Bronchial epithelial cell (primary cell): ENCODE measurements at regions not wholly inside any gene's neighbourhood (a gene's known extent, or its start where the extent isn't known, plus 50 kb on each side); places are given as distances from the start of the nearest gene placed in this dataset.
"Not testable (repeated sequence)": the region's sequence is repeated elsewhere in the genome, so short reads cannot be mapped to it uniquely, and the experiment has no call there.

ENCODE experiments used
- DNase-seq: peaks from one replicate; pipeline ENCODE4 v3.0.0-alpha.2; 2010; ENCODE audit warnings: low read depth
- FAIRE-seq: peaks from 2 replicates; lab custom pipeline; 2011; peaks lifted over from hg19 to GRCh38; lab: Jason Lieb, UNC
- H3K27me3 ChIP-seq: 2 replicates; pipeline ENCODE4 v1.5.1; 2011; ENCODE audit warnings: low read length; ENCODE audit not compliant: control insufficient read depth, insufficient read depth
- H3K36me3 ChIP-seq: 2 replicates; pipeline ENCODE4 v1.5.1; 2011; ENCODE audit warnings: low read length; ENCODE audit not compliant: control insufficient read depth, insufficient read depth
- H3K4me3 ChIP-seq: 2 replicates; pipeline ENCODE4 v1.5.1; 2011; ENCODE audit warnings: mild to moderate bottlenecking, low read depth, low read length, control low read depth
- TF ChIP-seq, protein P1 (sequence below): IDR thresholded peaks from 2 replicates; pipeline ENCODE4 v1.5.1; 2011; ENCODE audit warnings: mild to moderate bottlenecking, moderate library complexity, low read length, control low read depth, inconsistent platforms; ENCODE audit not compliant: insufficient read depth, severe bottlenecking

DNA sequence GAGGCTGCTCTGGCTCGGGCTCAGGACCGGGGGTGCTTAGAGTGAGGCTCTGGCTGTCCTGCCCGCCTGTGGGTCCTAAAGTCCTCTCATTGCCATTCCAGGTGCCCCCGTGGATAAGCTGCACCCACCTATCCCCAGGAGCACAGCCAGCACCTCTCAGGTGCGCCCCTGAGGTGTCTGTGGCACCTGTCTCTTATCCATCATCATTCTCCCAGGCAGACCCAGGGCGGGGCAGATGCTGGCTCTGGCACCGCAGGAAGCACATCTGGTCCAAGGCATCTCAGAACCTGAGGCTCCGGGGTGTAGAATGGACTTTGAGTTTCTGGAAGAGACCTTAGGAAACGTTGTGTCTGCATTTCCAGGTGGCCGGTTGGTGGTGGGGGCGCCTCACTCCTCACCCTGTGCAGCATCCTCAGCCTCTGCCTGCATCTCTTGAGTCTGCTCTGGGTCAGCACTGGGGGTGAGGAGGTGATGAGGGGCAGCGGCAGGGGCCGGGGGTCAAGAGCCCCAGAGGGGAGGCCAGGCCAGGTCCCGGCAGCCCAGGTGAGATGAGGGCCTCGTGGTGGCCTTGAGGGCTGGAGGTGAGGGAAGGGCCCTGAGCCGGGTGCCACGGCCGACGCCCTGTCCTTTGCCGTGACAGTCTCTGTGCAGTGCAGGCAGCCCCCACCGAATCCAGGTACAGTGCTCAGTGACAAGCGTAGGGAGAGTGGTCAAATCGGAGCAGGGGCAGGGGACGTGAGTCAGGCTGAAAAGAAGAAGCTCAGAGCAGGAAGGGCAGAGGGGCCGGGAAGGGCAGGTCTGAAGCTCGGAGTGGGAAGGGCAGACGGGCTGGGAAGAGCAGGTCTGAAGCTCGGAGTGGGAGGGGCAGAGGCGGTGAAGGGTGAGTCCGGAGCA lies 173.5 kb downstream of the NPIPB11 start:
- FAIRE-seq (no peak), DNase-seq (no peak)
- Histone ChIP-seq H3K27me3 (no peaks in the 10 kb centered on the region), H3K36me3 (no peaks in the 10 kb centered on the region), H3K4me3 (no peak overlapping the region)
- TF ChIP-seq, protein P1, sequence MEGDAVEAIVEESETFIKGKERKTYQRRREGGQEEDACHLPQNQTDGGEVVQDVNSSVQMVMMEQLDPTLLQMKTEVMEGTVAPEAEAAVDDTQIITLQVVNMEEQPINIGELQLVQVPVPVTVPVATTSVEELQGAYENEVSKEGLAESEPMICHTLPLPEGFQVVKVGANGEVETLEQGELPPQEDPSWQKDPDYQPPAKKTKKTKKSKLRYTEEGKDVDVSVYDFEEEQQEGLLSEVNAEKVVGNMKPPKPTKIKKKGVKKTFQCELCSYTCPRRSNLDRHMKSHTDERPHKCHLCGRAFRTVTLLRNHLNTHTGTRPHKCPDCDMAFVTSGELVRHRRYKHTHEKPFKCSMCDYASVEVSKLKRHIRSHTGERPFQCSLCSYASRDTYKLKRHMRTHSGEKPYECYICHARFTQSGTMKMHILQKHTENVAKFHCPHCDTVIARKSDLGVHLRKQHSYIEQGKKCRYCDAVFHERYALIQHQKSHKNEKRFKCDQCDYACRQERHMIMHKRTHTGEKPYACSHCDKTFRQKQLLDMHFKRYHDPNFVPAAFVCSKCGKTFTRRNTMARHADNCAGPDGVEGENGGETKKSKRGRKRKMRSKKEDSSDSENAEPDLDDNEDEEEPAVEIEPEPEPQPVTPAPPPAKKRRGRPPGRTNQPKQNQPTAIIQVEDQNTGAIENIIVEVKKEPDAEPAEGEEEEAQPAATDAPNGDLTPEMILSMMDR: no peak

DNA sequence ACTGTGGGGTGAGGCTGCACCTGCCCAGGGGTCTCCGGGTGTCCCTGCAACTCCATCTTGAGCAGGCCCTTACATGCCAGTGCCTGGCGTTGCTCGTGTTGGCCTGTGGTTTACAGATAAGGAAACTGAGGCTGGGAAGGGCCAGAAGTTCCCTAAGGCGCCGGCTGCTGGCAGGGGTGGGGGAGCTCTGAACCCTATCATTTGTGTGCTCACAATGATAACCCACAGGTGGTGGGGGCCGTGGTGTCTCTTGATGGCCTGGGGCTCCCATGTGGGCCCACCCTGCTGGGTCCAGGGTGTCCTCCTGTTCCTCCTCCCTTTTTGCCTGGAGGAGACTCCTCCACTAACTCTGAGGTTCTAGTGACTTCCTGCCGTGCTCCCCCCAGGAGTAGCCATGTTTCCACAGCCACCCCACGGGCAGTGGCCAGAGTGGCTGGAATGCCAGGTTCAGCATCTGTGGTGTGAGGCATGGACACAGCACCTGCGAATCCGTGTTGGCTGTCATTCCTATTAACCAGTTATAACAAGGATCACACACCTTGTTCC lies 174.3 kb downstream of the NPIPB11 start:
- not testable (repeated sequence) for H3K27me3 ChIP-seq, H3K36me3 ChIP-seq, H3K4me3 ChIP-seq, FAIRE-seq, DNase-seq

DNA sequence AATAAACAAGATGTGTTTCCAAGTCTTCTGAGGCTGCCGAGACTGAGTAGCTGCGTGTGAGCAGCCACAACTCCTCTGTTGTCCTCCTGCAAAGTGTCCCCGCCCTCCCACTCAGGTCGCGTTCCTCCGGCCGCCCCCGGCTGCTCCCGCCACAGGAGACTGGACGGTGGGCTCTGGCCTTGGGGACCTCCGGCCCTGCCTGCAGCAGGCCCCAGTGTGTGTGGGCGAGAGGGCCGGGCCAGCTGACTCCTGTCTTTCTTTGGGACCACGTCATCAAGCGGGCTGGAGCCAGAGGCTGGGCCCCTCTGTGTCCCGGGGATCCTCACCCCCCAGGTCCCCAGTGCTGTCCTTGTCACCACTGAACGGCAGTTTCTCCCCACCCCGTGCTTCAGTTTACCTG lies 175.3 kb downstream of the NPIPB11 start:
- Histone ChIP-seq H3K36me3 (no peaks in the 10 kb centered on the region), H3K27me3 (no peaks in the 10 kb centered on the region), H3K4me3 (no peak overlapping the region)
- no peak for DNase-seq
- TF ChIP-seq, protein P1: no peak
- FAIRE-seq: no peak

DNA sequence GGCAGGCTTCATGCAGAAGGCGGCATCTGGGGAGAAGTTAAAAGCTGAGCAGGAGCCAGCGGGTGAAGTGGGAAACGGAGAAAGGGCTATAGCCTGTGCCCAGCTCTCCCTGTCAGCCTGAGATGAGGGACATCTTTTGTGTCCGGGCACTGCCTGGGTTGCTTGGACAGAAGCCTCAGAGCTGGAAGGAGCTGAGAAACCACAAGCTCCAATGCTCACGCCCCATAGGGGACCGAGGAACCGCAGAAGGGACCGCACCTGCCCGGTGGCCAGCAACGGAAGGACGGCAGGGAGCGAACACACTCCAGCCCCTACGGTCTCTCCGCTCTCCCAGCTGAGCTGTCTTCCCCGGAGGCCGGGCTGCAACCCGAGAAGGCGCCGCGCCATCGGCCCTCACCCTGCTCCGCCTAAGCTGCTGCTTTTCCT lies 175.8 kb downstream of the NPIPB11 start:
- Histone ChIP-seq H3K4me3 (no peak overlapping the region), H3K36me3 (no peaks in the 10 kb centered on the region), H3K27me3 (no peaks in the 10 kb centered on the region)
- TF ChIP-seq, protein P1: no peak
- FAIRE-seq (no peak), DNase-seq (no peak)

DNA sequence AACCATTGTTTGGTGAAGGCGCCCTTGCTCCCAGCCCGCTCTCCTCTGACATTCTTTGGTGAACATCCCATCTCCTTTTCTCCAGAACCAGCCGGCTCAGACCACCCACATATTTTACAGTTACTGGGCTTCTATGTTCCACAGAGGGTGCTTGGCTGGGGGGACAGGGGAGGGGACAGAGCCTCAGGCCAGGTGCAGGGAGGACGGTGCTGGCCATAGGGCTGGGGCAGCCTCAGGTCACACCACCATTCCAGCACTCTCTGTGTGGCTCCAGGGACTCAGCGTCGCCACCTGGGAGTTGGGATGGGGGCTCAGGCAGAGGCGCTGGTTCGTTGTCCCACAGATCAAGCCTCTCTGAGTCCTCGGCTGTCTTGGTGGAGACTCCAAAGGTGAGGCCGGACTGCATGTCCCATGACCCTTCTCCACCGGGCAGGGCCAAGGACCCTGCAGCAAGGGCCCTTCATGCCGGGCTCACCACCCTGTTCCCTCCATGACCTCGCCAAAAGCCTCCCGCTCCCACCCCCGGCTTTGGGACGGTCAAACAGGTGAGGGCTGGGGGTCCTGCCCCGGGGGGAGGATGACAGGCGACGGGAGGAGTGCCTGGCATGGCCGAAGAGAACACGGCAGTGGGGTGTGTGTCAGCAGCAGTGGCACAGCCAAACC lies 176.4 kb downstream of the NPIPB11 start:
- not testable (repeated sequence) for DNase-seq, H3K36me3 ChIP-seq, FAIRE-seq, H3K27me3 ChIP-seq, H3K4me3 ChIP-seq

DNA sequence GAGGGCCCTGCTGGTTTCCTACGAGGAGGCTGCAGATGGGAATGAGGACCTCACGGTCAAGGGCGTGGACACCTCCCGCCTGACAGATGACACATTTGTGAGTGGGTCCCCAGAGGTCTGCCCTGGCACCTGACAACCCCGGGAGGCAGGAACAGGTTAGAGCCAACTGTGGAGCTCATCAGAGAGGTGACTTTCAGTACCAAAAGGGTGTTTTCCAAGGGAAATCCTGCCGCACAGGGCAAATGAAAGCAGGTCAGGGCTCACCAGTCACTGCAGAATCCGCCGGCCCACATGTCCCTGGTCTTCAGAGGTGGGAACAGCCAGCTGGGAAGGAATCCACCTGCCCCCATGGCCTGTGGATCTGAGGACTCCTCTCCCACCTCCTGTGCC lies 176.9 kb downstream of the NPIPB11 start:
- FAIRE-seq, H3K27me3 ChIP-seq, H3K4me3 ChIP-seq, H3K36me3 ChIP-seq, DNase-seq: not testable (repeated sequence)

DNA sequence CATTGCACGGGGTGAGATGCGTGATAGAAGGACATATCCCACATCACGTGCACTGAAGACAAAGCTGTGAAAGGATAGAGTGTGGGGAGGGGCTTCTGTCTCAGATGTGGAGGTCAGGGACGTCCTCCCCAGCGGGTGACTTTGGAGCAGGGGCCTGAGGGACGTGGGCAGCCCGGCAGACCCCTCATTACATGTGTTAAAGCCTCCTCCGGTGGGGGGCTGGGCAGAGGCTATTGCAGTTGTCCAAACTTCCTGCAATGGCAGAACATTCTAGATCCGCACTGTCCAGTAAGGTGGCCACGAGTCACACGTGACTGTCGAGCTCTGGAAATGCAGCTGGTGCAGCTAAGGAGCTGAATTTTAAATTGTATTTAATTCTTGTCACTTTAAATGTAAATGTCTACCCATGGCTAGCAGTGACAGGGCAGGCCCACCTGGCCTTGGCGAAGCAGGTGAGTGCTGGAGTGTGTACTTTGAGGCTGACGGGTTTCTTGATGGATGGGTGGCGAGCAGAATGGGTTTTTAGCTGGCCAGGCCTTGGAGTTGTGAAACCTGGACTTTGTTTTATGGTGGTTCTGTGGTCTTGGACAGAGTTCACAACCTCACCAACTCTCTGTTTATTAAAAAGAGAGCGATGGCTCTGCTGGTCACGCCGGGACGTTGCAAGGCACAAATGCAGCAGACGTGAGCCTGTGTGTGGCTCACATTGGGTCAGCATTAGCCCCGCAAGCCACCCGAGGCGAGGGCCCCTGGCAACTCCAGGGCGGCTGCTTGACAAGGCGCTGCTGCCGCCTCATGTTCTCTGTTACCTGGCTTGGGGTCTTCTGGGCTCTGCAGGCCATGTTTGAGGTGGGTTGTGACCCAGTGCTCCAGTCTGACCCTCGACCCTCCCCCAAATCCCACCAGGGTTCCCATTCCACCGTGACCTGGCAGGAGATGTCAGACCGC lies 177.6 kb downstream of the NPIPB11 start:
- not testable (repeated sequence) for DNase-seq, H3K36me3 ChIP-seq, FAIRE-seq, H3K27me3 ChIP-seq, H3K4me3 ChIP-seq
